Spleen (tissue), 11 donors: ENCODE measurements at regions not wholly inside any gene's neighbourhood (a gene's known extent, or its start where the extent isn't known, plus 50 kb on each side); places are given as distances from the start of the nearest gene placed in this dataset.

Experiments
- DNase-seq: peaks from one replicate; pipeline ENCODE4 v3.0.0-alpha.2; 2020
- H3K27ac ChIP-seq, 8 donors: fragments of 200-600 bp; sonication (generic) in 7 of 8; 1 replicate in 4 of 8; 2 replicates in 4 of 8; pipeline versions ENCODE4 v1.5.0 to v1.8.0; 2016 to 2021; ENCODE audit warnings: inconsistent platforms in 4 of 8, mild to moderate bottlenecking in 4 of 8, moderate library complexity in 1 of 8
- H3K27me3 ChIP-seq, 7 donors: fragments of 200-600 bp; sonication (generic) in 6 of 7; replicated peaks in 1 of 7; 1 replicate in 4 of 7; 2 replicates in 3 of 7; pipeline versions ENCODE4 v1.5.0 to v1.8.0; 2016 to 2021; ENCODE audit warnings: inconsistent platforms in 3 of 7, mild to moderate bottlenecking in 1 of 7
- H3K36me3 ChIP-seq, 6 donors: fragments of 200-600 bp; sonication (generic) in 5 of 6; 1 replicate in 4 of 6; 2 replicates in 2 of 6; pipeline versions ENCODE4 v1.5.0 to v1.8.0; 2016 to 2021; ENCODE audit warnings: inconsistent platforms in 2 of 6
- H3K4me1 ChIP-seq, 6 donors: fragments of 200-600 bp; sonication (generic) in 5 of 6; 1 replicate in 3 of 6; 2 replicates in 3 of 6; pipeline versions ENCODE4 v1.5.0 to v1.8.0; 2016 to 2021; ENCODE audit warnings: inconsistent platforms in 3 of 6
- H3K4me3 ChIP-seq, 8 donors: fragments of 200-600 bp; sonication (generic) in 7 of 8; 1 replicate in 4 of 8; 2 replicates in 4 of 8; pipeline versions ENCODE4 v1.5.0 to v1.8.0; 2016 to 2021; ENCODE audit warnings: inconsistent platforms in 4 of 8, mild to moderate bottlenecking in 4 of 8, moderate library complexity in 2 of 8
- H3K9me3 ChIP-seq, 8 donors: fragments of 200-600 bp; sonication (generic) in 7 of 8; 1 replicate in 4 of 8; 2 replicates in 4 of 8; pipeline versions ENCODE4 v1.5.0 to v1.8.0; 2016 to 2021; ENCODE audit warnings: inconsistent platforms in 4 of 8
- POLR2A ChIP-seq, 3 donors: fragments of 450-650 bp; IDR thresholded peaks; one replicate each; pipeline ENCODE4 v1.5.1; 2017; ENCODE audit warnings: antibody characterized with exemption in 3 of 3, mild to moderate bottlenecking in 1 of 3
- POLR2AphosphoS5 ChIP-seq, 3 donors: sonication (generic); formaldehyde crosslinking; IDR thresholded peaks; one replicate each; pipeline ENCODE4 v1.5.1; 2017; ENCODE audit warnings: antibody characterized with exemption in 3 of 3
- WGBS, 5 donors: extraction: QIAGEN DNeasy Blood & Tissue Kit in 3 of 5; methylation state at CpG; one replicate each; pipeline versions ENCODE4 v1.1.5 to v1.1.7; 2013 to 2018; 5-methylcytosine and 5-hydroxymethylcytosine counted together
- intact Hi-C: fragments of 100-400 bp; cut with DNase I; formaldehyde crosslinking; loops from one replicate; pipeline ENCODE4 v1.15.0; 2023; ENCODE audit warnings: low total_unique reads
- TF ChIP-seq, protein P1 (sequence below), 11 experiments: fragments of 200-600 bp in 7 of 11; fragments of 450-650 bp in 4 of 11; sonication (generic) in 4 of 11; IDR thresholded peaks in 8 of 11; conservative IDR thresholded peaks in 3 of 11; 1 replicate in 7 of 11; 2 replicates in 4 of 11; pipeline versions ENCODE4 v1.4.0 to v1.8.0; 2016 to 2021; ENCODE audit warnings: antibody characterized with exemption in 11 of 11, inconsistent platforms in 4 of 11, mild to moderate bottlenecking in 1 of 11
- donor health status: healthy with polysubstance abuse.
- donor health status: DM: no; HTN: no; CAD: no; lungs with moderate emphysema.
- donor health status: DM: no; HTN: no; CAD: no.
- donor health status: Bipolar disorder and iron deficiency.
- donor health status: healthy.
- donor health status: DM: no; HTN: no; CAD: no.
- donor health status: DM: yes; HTN: yes; CAD: no.

DNA sequence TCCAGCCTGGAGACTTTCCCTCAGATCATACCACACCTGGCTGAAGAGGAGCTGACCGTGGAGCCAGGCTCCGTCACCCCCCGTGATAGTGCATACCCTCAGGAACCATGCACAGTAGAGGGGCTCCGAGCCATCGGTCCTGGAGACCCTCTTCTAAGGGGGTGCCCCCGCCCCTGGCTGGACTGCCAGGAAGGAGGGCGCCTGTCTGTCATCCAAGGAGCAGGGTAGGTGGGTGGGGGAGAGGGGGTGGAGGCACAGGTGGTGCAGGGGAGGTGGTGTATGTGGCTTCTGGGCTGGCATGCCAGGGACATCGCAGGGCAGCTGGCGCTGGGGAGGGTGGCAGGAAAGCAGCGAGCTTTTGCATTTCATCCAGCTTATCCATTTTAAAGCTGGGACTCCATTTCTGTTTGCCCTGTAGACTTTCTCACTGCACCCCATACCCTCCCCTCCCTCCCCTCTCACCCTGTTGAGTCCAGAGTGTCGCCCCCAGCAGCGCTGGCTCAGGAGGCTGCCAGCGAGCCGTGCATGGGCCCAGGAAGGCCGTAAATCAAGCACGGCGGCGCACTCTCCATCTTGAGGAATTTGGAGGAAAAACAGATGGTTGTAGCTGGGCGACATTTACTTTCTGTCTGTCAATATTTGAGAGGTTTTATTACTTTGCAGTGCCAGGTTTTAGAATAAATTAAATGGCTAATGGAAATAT, 56.2 kb upstream of the HS6ST1 start:
- peak; percentile 68 for DNase-seq
- Histone ChIP-seq H3K36me3 (no peaks in the 10 kb centered on the region), H3K9me3 (no peaks in the 10 kb centered on the region), H3K4me3 (no peak overlapping the region), H3K4me1 (peaks cover 0 to 25% (median 10%) of the 10 kb centered on the region in 6 donors), H3K27me3 (peaks cover 0 to 12% (median 0%) of the 10 kb centered on the region in 7 donors), H3K27ac (peak overlapping the region in 3 of 8 donors; percentile 17 to 73 (median 61))
- intact Hi-C loops, result no loop called here
- no peak for TF ChIP-seq POLR2A (IDR thresholded peaks at IDR 0.05)
- TF ChIP-seq, protein P1, sequence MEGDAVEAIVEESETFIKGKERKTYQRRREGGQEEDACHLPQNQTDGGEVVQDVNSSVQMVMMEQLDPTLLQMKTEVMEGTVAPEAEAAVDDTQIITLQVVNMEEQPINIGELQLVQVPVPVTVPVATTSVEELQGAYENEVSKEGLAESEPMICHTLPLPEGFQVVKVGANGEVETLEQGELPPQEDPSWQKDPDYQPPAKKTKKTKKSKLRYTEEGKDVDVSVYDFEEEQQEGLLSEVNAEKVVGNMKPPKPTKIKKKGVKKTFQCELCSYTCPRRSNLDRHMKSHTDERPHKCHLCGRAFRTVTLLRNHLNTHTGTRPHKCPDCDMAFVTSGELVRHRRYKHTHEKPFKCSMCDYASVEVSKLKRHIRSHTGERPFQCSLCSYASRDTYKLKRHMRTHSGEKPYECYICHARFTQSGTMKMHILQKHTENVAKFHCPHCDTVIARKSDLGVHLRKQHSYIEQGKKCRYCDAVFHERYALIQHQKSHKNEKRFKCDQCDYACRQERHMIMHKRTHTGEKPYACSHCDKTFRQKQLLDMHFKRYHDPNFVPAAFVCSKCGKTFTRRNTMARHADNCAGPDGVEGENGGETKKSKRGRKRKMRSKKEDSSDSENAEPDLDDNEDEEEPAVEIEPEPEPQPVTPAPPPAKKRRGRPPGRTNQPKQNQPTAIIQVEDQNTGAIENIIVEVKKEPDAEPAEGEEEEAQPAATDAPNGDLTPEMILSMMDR (IDR thresholded peaks at IDR 0.05 in 8 of 11, conservative IDR thresholded peaks at IDR 0.05 in 3 of 11), result no peak
- no peak for TF ChIP-seq POLR2AphosphoS5 (IDR thresholded peaks at IDR 0.05)
- WGBS, 5 donors, result 77 to 88% (median 82%) methylated on average over 16 to 19 of the region's 19 CpGs

DNA sequence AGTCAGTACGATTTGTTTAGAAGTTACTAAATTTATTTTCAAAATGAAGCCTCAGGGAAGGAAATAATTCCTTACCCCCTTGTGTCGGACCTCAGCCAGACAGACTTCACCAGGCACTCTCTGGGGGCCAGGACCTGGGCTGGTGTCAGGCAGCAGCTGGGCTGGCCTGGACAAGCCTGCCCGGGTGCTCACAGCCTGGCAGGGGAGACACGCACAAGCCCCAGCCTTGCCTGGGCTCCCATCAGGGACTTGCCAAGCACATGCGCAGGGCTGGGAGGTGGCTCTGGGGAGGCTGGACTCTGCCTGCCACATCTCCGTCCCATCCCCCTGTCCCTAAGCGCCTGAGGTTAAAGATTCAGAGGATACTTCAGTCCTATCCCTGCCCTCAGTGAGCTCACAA, 56.8 kb upstream of the HS6ST1 start:
- no peak overlapping the region for H3K4me3 ChIP-seq
- intact Hi-C loops, result no loop called here
- H3K27me3 ChIP-seq, result peaks cover 0 to 12% (median 0%) of the 10 kb centered on the region in 7 donors
- WGBS, 5 donors, result 79 to 87% (median 80%) methylated on average over 7 of the region's 7 CpGs
- peak; percentile 73 for DNase-seq
- H3K4me1 ChIP-seq, result peaks cover 0 to 24% (median 11%) of the 10 kb centered on the region in 6 donors
- H3K9me3 ChIP-seq, result no peaks in the 10 kb centered on the region
- no peaks in the 10 kb centered on the region for H3K36me3 ChIP-seq
- TF ChIP-seq POLR2A (IDR thresholded peaks at IDR 0.05) (no peak), POLR2AphosphoS5 (IDR thresholded peaks at IDR 0.05) (no peak)
- TF ChIP-seq, protein P1 (IDR thresholded peaks at IDR 0.05 in 8 of 11, conservative IDR thresholded peaks at IDR 0.05 in 3 of 11), result no peak
- H3K27ac ChIP-seq, result peak overlapping the region in 4 of 8 donors; percentile 54 to 73 (median 58)

DNA sequence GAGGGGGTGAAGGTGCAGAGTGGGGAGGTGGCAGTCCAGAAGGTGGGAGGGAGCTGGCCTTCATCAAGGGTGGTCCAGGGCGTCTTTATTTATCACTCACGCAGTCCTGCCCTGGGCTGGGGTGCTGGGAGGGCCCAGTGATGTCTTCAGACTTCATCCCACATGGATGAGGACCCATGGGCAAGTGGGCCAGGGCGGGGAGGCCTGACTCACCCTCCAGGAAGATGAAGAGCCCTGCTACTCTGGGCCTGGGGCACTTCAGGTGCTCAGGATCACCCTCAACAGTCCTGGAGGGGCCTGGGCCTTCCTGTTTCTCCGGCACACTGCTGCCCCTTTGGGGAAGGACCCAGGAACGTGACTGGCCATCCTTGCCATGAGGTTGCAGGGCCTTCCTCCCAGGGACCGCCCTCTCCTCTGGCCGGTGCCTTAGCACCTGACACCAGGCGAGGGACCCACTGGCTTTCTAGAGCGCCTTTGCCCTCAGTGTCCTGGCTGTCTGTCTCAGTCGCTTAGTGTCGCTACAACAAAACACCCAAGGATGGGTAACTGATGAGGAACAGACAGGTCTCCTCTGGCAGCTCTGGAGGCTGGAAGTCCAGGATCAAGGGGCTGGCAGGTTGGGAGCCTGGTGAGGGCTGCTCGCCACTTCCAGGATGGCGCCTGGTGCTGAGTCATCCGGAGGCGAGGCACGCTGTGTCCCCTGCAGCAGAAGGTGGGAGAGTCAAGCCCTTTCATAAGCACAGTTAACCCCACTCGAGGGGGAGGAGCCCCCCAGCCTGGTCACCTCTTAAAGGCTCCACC, 57.8 kb upstream of the HS6ST1 start:
- H3K4me1 ChIP-seq, result peaks cover 0 to 34% (median 17%) of the 10 kb centered on the region in 6 donors
- H3K27me3 ChIP-seq, result peaks cover 0 to 16% (median 0%) of the 10 kb centered on the region in 7 donors
- DNase-seq, result peak; percentile 66
- intact Hi-C loops, result no loop called here
- no peaks in the 10 kb centered on the region for H3K36me3 ChIP-seq
- WGBS, 5 donors, result 76 to 87% (median 83%) methylated on average over 7 to 17 of the region's 17 CpGs
- TF ChIP-seq POLR2A (IDR thresholded peaks at IDR 0.05) (no peak), POLR2AphosphoS5 (IDR thresholded peaks at IDR 0.05) (no peak)
- TF ChIP-seq, protein P1 (IDR thresholded peaks at IDR 0.05 in 8 of 11, conservative IDR thresholded peaks at IDR 0.05 in 3 of 11), result no peak
- H3K9me3 ChIP-seq, result no peaks in the 10 kb centered on the region
- peak overlapping the region in 4 of 8 donors; percentile 5 to 73 (median 58) for H3K27ac ChIP-seq
- no peak overlapping the region for H3K4me3 ChIP-seq
